HG03108 (cell line): ENCODE measurements at regions not wholly inside any gene's neighbourhood (a gene's known extent, or its start where the extent isn't known, plus 50 kb on each side); places are given as distances from the start of the nearest gene placed in this dataset.
"Not testable (repeated sequence)": the region's sequence is repeated elsewhere in the genome, so short reads cannot be mapped to it uniquely, and the experiment has no call there.

ENCODE experiments used
- ATAC-seq: cut with Tn5 transposase; IDR thresholded peaks from one replicate; pipeline ENCODE4 v1.9.1; 2021; ENCODE audit warnings: moderate library complexity; ENCODE audit not compliant: unreplicated experiment

DNA sequence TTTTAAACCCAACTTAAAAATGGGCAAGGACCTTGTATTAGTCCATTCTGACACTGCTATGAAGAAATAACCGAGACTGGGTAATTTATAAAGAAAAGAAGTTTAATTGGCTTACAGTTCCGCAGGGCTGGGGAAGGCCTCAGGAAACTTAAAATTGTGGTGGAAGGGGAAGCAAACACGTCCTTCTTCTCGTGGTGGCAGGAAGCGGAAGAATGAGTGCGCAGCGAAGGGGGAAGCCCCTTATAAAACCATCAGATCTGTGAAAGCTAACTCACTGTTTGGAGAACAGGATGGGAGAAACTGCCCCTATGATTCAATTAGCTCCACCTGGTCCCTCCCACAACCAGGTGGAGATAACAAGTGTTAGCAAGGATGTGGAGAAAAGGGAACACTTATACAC is 237.7 kb downstream of the SEC16B start:
- ATAC-seq, result no peak

DNA sequence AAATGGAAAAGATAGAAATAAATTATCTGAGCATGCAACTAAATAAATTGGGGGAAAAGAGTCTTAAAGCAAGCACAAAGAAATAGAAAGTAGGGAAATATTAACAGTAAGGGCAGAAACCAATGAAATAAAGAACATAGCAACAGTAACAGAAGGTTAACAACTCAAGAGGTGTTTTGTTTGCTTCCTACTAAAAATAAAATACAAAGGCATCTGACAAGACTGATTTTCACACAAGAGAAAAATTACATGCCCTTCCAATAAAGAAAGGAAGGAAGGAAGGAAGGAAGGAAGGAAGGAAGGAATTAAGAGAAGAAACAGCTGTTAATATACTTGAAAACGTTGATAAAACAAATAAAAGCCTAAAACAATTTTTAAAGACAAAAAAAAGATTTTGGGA is 240.2 kb downstream of the SEC16B start:
- ATAC-seq, result no peak

DNA sequence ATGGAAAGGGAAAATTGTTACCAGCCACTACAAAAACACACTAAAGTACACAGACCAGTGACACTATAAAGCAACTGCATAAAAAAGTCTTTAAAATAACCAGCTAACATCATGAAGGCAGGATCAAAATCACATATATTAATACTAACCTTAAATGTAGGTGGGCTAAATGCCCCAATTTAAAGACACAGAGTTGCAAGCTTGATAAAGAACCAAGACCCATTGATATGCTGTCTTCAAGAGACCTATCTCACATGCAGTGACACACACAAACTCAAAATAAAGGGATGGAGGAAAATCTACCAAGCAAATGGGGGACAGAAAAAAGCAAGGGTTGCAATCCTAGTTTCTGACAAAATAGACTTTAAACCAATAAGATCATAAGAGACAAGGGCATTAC is 246.3 kb downstream of the SEC16B start:
- ATAC-seq, result no peak

GRCh38 chr1:177710696-177711620 is 258.9 kb downstream of the SEC16B start:
- no peak for ATAC-seq

DNA sequence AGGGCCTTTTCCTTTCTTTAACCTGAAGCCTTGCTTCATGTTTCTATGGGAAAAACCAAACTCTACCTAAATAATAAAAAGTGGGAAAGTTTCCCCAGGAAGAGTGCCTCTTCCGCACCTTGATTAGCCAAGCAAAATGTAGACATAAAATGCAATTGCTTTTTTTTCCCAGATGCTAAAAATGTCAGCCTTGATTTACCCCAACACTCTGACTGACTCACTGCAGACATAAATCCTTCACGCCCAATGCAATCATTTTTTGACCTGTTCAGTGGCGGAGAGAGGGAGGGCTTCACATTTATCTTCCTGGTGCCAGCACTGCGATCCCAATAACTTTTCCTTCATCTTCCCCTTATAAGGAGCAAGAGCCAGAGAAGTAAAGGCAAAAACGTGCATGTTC is 261.5 kb downstream of the SEC16B start:
- no peak for ATAC-seq

GRCh38 chr1:177706977-177707376 is 262.9 kb downstream of the SEC16B start:
- ATAC-seq, result no peak

DNA sequence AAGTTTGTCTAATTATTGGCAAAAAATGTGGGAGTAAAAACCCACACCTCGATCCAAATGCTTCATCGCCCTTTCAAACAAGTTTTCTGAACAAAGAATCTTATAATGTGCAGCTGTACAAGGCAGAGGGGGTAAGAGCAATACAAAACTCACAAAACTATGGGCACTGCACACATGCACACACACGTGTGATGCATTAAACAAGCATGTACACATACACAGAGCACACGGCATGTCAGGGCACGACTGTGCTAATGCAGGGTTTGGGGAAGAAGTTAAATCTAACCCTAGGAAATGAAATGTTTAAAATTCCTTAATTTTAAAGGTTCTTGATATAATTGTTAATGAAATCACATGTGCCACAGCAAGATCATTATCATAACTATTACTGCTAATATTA is 264.0 kb downstream of the SEC16B start:
- no peak for ATAC-seq

GRCh38 chr1:177703888-177704446 is 265.9 kb downstream of the SEC16B start:
- no peak for ATAC-seq

GRCh38 chr1:177701654-177702353 is 268.1 kb downstream of the SEC16B start:
- ATAC-seq, result no peak

GRCh38 chr1:177700856-177701255 is 269.0 kb downstream of the SEC16B start:
- ATAC-seq, result no peak

GRCh38 chr1:177690996-177691395 is 278.9 kb downstream of the SEC16B start:
- ATAC-seq, result no peak

DNA sequence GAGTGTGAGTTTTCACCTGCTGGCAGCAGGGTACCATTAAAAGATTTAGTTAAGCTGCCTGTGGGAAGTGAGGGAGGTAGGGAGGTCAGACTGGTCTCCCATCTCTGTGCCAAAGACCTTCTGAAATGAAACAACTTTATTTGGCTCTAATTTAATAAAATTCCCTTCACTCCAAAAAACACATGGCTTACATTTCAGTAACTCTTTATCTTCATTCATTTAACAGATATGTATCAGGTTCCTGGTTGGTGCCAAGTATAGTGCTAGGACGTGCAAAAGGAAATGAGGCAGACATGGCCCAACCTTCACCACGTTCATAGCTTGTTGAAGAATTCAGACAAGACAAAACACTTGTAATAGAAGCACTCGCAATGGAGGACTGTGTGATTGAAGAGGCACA is 282.3 kb downstream of the SEC16B start:
- ATAC-seq, result no peak

DNA sequence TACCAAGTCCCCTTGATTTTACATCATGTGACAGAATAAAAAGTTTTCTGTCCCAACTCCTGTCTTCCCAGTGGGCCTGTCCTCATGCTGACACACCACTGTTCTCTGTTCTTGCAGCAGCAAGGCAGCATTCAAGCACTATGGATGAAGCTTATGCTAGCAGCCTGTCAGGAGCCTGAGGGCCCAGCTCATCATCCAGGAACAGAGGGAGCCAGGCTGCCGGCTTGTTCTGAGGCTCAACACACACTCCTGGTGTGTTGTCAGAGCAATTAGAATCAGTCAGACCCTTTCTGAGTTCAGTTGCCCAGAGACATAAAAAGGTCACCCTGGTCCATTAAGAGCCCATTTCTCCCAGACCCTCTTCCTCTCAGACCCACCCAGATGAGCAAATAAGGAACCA is 282.9 kb downstream of the SEC16B start:
- ATAC-seq, result no peak

- no peak for ATAC-seq
Measured at GRCh38 chr1:177669161-177669560, 300.7 kb downstream of the SEC16B start.

DNA sequence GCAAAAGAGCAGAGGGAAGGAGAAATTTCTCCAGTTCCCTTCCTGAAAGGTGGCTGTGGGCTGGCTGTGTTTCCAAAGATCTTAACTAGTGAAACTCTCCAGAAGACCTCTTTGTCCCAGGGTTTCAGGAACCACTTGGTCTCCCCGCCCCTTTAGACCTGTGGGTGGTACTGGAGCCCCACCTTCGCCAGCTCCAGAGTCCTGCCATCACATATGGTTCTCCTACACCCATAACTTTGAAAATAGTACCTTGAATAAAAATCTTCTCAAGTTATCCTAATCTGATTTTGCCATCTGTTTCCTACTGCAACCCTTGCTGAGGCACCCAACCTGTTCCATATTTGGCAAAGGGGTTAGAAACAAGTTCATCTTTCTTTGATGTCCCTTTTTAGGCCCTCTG is 303.9 kb downstream of the SEC16B start:
- ATAC-seq, result no peak

- ATAC-seq, result not testable (repeated sequence)
Measured at GRCh38 chr1:177664742-177665141, 305.1 kb downstream of the SEC16B start.

DNA sequence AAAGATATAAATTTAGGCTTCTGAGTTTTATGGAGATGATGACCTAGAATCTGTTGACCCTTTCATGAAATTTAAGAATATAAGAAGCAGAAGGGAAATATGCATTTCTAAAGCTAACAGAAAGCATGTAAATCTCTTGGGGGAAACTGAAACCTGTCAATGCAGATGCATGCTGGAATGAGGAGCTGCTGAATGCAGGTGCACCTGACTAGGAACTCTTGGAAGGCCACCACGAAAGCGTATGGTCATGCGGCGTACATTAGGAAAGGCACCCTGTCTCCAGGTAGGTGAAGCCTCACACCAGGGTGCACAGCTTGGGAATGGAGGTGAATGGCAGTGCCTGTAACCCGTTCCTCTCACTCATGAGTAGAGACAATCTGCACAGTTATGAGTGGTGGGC is 309.7 kb downstream of the SEC16B start:
- no peak for ATAC-seq

DNA sequence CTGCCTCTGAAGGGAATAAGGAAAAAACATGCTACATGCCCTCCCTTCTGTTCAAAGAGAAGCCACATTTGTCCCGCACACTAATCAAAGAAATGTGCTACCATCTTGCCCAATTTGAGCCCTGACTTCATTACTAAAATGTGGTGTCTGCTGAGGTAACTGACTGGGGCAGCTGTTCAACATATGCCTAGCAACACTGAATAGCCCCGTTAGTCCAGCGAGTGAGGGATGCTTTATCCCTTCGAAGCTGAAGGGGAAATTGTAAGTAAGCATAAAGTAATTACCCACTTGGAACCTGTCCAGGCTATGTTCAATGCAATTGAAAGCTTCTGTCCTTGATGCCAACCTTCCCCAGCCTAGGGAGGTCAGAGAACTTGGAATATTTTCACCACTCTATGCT is 310.6 kb downstream of the SEC16B start:
- ATAC-seq, result no peak

GRCh38 chr1:177656598-177656997 is 313.3 kb downstream of the SEC16B start:
- ATAC-seq, result no peak

- ATAC-seq, result no peak
Measured at GRCh38 chr1:177650947-177651346, 318.9 kb downstream of the SEC16B start.

- no peak for ATAC-seq
Measured at GRCh38 chr1:177648731-177649265, 321.1 kb downstream of the SEC16B start.

- no peak for ATAC-seq
Measured at GRCh38 chr1:177648138-177648537, 321.7 kb downstream of the SEC16B start.
